ENCODE measurements at regions not wholly inside any gene's neighbourhood (a gene's known extent, or its start where the extent isn't known, plus 50 kb on each side); places are given as distances from the start of the nearest gene placed in this dataset.

GRCh38 chr5:39765366-39765765 is 340.6 kb upstream of the DAB2 start:
- no CpG with 5 or more reads among the region's 2 CpGs for WGBS (ENCODE audit: extremely low coverage, insufficient read length, low lambda C conversion rate)
- Mint-ChIP-seq H3K9me3 (no peaks in the 10 kb centered on the region), H3K36me3 (ENCODE audit: insufficient read depth in 1 of 3, low read depth in 3 of 3) (no peaks in the 10 kb centered on the region), H3K27me3 (ENCODE audit: low read depth) (no peaks in the 10 kb centered on the region), H3K4me1 (no peaks in the 10 kb centered on the region), H3K4me3 (no peak overlapping the region), H3K27ac (no peak overlapping the region)
- no peaks in the 10 kb centered on the region for H3K4me1 ChIP-seq (ENCODE audit: insufficient read depth, low read length)
- no peaks in the 10 kb centered on the region for H4K20me1 ChIP-seq (ENCODE audit: control insufficient read depth, insufficient read depth, insufficient read length)
- H4K5ac ChIP-seq (ENCODE audit: insufficient read length, low read depth, low read length), result no peak overlapping the region
- H3K9ac ChIP-seq (ENCODE audit: extremely low read depth, insufficient read length, low read length), result no peak overlapping the region
- H3K27ac ChIP-seq (ENCODE audit: insufficient read length, low read depth, low read length), result no peak overlapping the region
- no peak overlapping the region for H2BK5ac ChIP-seq (ENCODE audit: insufficient read length, low read length)
- no peaks in the 10 kb centered on the region for H3K23me2 ChIP-seq (ENCODE audit: insufficient read length, low read depth, low read length, poor library complexity, severe bottlenecking)
- H2BK12ac ChIP-seq (ENCODE audit: insufficient read length, low read depth, low read length), result no peak overlapping the region
- no peaks in the 10 kb centered on the region for H3K79me2 ChIP-seq (ENCODE audit: insufficient read depth, low read length)
- H3K23ac ChIP-seq (ENCODE audit: insufficient read length, low read depth, low read length), result no peak overlapping the region
- H3K18ac ChIP-seq (ENCODE audit: insufficient read length, low read depth, low read length), result no peak overlapping the region
- no peak for TF ChIP-seq CTCF (conservative IDR thresholded peaks at IDR 0.05)
- H2BK120ac ChIP-seq (ENCODE audit: low read depth, low read length, poor library complexity, severe bottlenecking), result no peak overlapping the region
- no peak overlapping the region for H4K8ac ChIP-seq (replicated peaks; ENCODE audit: insufficient read length, low read depth, low read length)
- H2AK5ac ChIP-seq (ENCODE audit: insufficient read length, low read length), result no peak overlapping the region
- H3K14ac ChIP-seq (ENCODE audit: insufficient read depth, low read length), result no peak overlapping the region
- H3K9me3 ChIP-seq (ENCODE audit: control insufficient read depth, low read depth, low read length), result no peaks in the 10 kb centered on the region
- no peaks in the 10 kb centered on the region for H3K79me1 ChIP-seq (ENCODE audit: insufficient read depth, low read depth, low read length, poor library complexity, severe bottlenecking)
- no peak overlapping the region for H3K4me2 ChIP-seq (ENCODE audit: insufficient read depth, insufficient read length, low read length)
- H4K91ac ChIP-seq (ENCODE audit: insufficient read length, low read depth, low read length), result no peak overlapping the region
- DNase-seq, result no peak
- no peak overlapping the region for H3K56ac ChIP-seq (ENCODE audit: insufficient read length, low read depth, low read length)
- no peak overlapping the region for H2BK15ac ChIP-seq (ENCODE audit: low read depth, low read length)
- H2AFZ ChIP-seq (ENCODE audit: low read length), result no peak overlapping the region
- no peak overlapping the region for H3T11ph ChIP-seq (ENCODE audit: low read length)
- no peaks in the 10 kb centered on the region for H3K27me3 ChIP-seq (ENCODE audit: insufficient read depth, low read length)
- H2BK20ac ChIP-seq (ENCODE audit: low read depth, low read length, poor library complexity, severe bottlenecking), result no peak overlapping the region
- no peak overlapping the region for H3K4ac ChIP-seq (ENCODE audit: low read depth, low read length)

Measured in H9 (cell line).